Breast epithelium (tissue), 3 donors: ENCODE measurements at regions not wholly inside any gene's neighbourhood (a gene's known extent, or its start where the extent isn't known, plus 50 kb on each side); places are given as distances from the start of the nearest gene placed in this dataset.

Source experiments
- CTCF ChIP-seq, 3 donors: fragments of 450-650 bp; IDR thresholded peaks; one replicate each; pipeline ENCODE4 v1.5.1; 2016 to 2017; ENCODE audit warnings: antibody characterized with exemption in 3 of 3, mild to moderate bottlenecking in 3 of 3, moderate library complexity in 3 of 3
- POLR2A ChIP-seq: fragments of 450-650 bp; IDR thresholded peaks from one replicate; pipeline ENCODE4 v1.6.1; 2016; ENCODE audit warnings: antibody characterized with exemption, mild to moderate bottlenecking, moderate library complexity
- POLR2AphosphoS5 ChIP-seq, 3 donors: sonication (generic); formaldehyde crosslinking; IDR thresholded peaks; one replicate each; pipeline ENCODE4 v1.6.1; 2017; ENCODE audit warnings: antibody characterized with exemption in 3 of 3

GRCh38 chr13:81319351-81319750 lies 978.4 kb upstream of the SPRY2 start:
- TF ChIP-seq CTCF (IDR thresholded peaks at IDR 0.05) (no peak), POLR2A (no peak), POLR2AphosphoS5 (IDR thresholded peaks at IDR 0.05) (no peak)
